Neuronal stem cell (in vitro differentiated cells): ENCODE measurements at regions not wholly inside any gene's neighbourhood (a gene's known extent, or its start where the extent isn't known, plus 50 kb on each side); places are given as distances from the start of the nearest gene placed in this dataset.

Experiments
- DNase-seq: peaks from one replicate; pipeline ENCODE4 v3.0.0-alpha.2; 2013; ENCODE audit warnings: low spot score
- H2AFZ ChIP-seq: one replicate; pipeline ENCODE4 v1.6.1; 2013; ENCODE audit warnings: mild to moderate bottlenecking, low read length, inconsistent platforms
- H2AK5ac ChIP-seq: 2 replicates; pipeline ENCODE4 v1.6.1; 2013; ENCODE audit warnings: low read depth, mild to moderate bottlenecking, inconsistent platforms, low read length, moderate library complexity, mixed read lengths
- H2BK120ac ChIP-seq: 2 replicates; pipeline ENCODE4 v1.6.1; 2013; ENCODE audit warnings: low read depth, mild to moderate bottlenecking, inconsistent platforms, low read length, moderate library complexity, mixed read lengths
- H2BK12ac ChIP-seq: one replicate; pipeline ENCODE4 v1.6.1; 2013; ENCODE audit warnings: low read length, inconsistent platforms
- H2BK15ac ChIP-seq: 2 replicates; pipeline ENCODE4 v1.6.1; 2013; ENCODE audit warnings: mild to moderate bottlenecking, low read length, inconsistent platforms, mixed read lengths
- H2BK5ac ChIP-seq: one replicate; pipeline ENCODE4 v1.6.1; 2013; ENCODE audit warnings: inconsistent platforms, mild to moderate bottlenecking, low read length, moderate library complexity
- H3K14ac ChIP-seq: one replicate; pipeline ENCODE4 v1.6.1; 2013; ENCODE audit warnings: low read length, inconsistent platforms
- H3K18ac ChIP-seq: 2 replicates; pipeline ENCODE4 v1.6.1; 2013; ENCODE audit warnings: low read length, inconsistent platforms
- H3K23ac ChIP-seq: 2 replicates; pipeline ENCODE4 v1.6.1; 2013; ENCODE audit warnings: low read depth, mild to moderate bottlenecking, mixed read lengths, low read length, inconsistent platforms; ENCODE audit not compliant: poor library complexity
- H3K27ac ChIP-seq: replicated peaks from 3 replicates; pipeline ENCODE4 v1.5.1; 2013; ENCODE audit warnings: low read length, inconsistent platforms
- H3K27me3 ChIP-seq, 3 experiments: 2 replicates each; pipeline ENCODE4 v1.6.1; 2013; ENCODE audit warnings: low read length in 3 of 3, mild to moderate bottlenecking in 2 of 3, inconsistent platforms in 1 of 3, low read depth in 1 of 3, mixed read lengths in 1 of 3, moderate library complexity in 1 of 3; ENCODE audit not compliant: control insufficient read depth in 3 of 3, insufficient read depth in 3 of 3
- H3K36me3 ChIP-seq, 2 donors: replicated peaks in 1 of 2; 2 replicates each; pipeline ENCODE4 v1.6.1; 2013; ENCODE audit warnings: low read length in 2 of 2; ENCODE audit not compliant: control insufficient read depth in 2 of 2, insufficient read depth in 2 of 2
- H3K4ac ChIP-seq: 2 replicates; pipeline ENCODE4 v1.6.1; 2013; ENCODE audit warnings: inconsistent platforms, mild to moderate bottlenecking, low read length, moderate library complexity
- H3K4me1 ChIP-seq, 2 donors: 1 replicate in 1 of 2; 2 replicates in 1 of 2; pipeline ENCODE4 v1.6.1; 2013; ENCODE audit warnings: low read length in 2 of 2, low read depth in 1 of 2; ENCODE audit not compliant: control insufficient read depth in 2 of 2, insufficient read depth in 1 of 2
- H3K4me2 ChIP-seq: one replicate; pipeline ENCODE4 v1.6.1; 2013; ENCODE audit warnings: mild to moderate bottlenecking, low read length, inconsistent platforms; ENCODE audit not compliant: insufficient read depth, poor library complexity, severe bottlenecking
- H3K4me3 ChIP-seq, 2 donors: 2 replicates each; pipeline ENCODE4 v1.5.1; 2013; ENCODE audit warnings: low read length in 2 of 2, mild to moderate bottlenecking in 2 of 2, inconsistent platforms in 1 of 2, moderate library complexity in 1 of 2
- H3K79me1 ChIP-seq: one replicate; pipeline ENCODE4 v1.6.1; 2013; ENCODE audit warnings: low read depth, mild to moderate bottlenecking, inconsistent platforms, low read length, moderate library complexity
- H3K9ac ChIP-seq: one replicate; pipeline ENCODE4 v1.6.1; 2013; ENCODE audit warnings: mild to moderate bottlenecking, low read depth, low read length, inconsistent platforms; ENCODE audit not compliant: poor library complexity
- H3K9me3 ChIP-seq, 2 donors: replicated peaks in 1 of 2; 2 replicates each; pipeline versions ENCODE3 to v1.6.1; 2013; ENCODE audit warnings: low read length in 2 of 2, mild to moderate bottlenecking in 2 of 2, inconsistent platforms in 1 of 2, low read depth in 1 of 2, mixed read lengths in 1 of 2, moderate library complexity in 1 of 2; ENCODE audit not compliant: control insufficient read depth in 2 of 2, insufficient read depth in 1 of 2
- H4K8ac ChIP-seq: one replicate; pipeline ENCODE4 v1.6.1; 2013; ENCODE audit warnings: low read depth, mild to moderate bottlenecking, inconsistent platforms, low read length, moderate library complexity
- H4K91ac ChIP-seq: one replicate; pipeline ENCODE4 v1.6.1; 2013; ENCODE audit warnings: low read length, low read depth, mild to moderate bottlenecking, inconsistent platforms; ENCODE audit not compliant: poor library complexity
- WGBS, 2 donors: extraction: QIAGEN DNeasy Blood & Tissue Kit; methylation state at CpG; one replicate each; pipeline ENCODE4 v1.1.7; 2013; ENCODE audit warnings: missing lambda C conversion rate in 2 of 2, mixed read lengths in 1 of 2; ENCODE audit not compliant: insufficient read length in 2 of 2, insufficient replicate concordance in 1 of 2; ENCODE audit errors: extremely low coverage in 2 of 2; 5-methylcytosine and 5-hydroxymethylcytosine counted together

DNA sequence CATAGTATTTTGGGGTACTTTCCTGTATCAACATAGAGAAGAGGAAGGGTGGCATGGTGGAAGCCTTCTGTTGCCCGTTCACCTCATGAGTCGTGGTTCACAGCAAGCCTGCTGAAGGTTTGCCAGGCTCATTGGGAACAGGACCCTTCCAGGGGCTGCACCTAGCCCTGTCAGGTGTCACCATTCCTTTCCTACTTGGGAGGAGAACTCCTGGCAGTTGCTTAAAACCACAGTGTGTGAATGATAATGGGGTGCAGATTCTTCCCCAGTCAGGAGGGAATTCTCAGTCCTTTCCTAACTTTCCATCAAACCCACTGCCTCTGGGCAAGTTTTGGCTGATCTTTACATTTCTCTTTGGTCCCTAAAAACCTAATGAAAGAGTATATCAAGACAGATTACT is 99.4 kb upstream of the CTNND2 start:
- Histone ChIP-seq H4K91ac (no peak overlapping the region), H2AFZ (no peak overlapping the region), H3K4ac (no peak overlapping the region), H3K36me3 (no peaks in the 10 kb centered on the region), H2AK5ac (no peak overlapping the region), H3K18ac (no peak overlapping the region), H3K79me1 (no peaks in the 10 kb centered on the region), H3K23ac (no peak overlapping the region), H2BK120ac (no peak overlapping the region), H3K9me3 (no peaks in the 10 kb centered on the region), H4K8ac (no peak overlapping the region), H3K14ac (no peak overlapping the region), H3K9ac (no peak overlapping the region), H3K4me2 (no peak overlapping the region), H2BK12ac (no peak overlapping the region), H3K27me3 (no peaks in the 10 kb centered on the region), H3K4me3 (no peak overlapping the region), H2BK5ac (no peak overlapping the region), H3K27ac (no peak overlapping the region), H3K4me1 (no peaks in the 10 kb centered on the region), H2BK15ac (no peak overlapping the region)
- no CpG with 5 or more reads among the region's 2 CpGs for WGBS, 2 donors
- no peak for DNase-seq

GRCh38 chr5:11998397-11998796 is 94.2 kb upstream of the CTNND2 start:
- Histone ChIP-seq H3K4ac (no peak overlapping the region), H3K4me1 (no peaks in the 10 kb centered on the region), H3K9ac (no peak overlapping the region), H2AFZ (no peak overlapping the region), H2BK15ac (no peak overlapping the region), H2BK5ac (no peak overlapping the region), H3K79me1 (no peaks in the 10 kb centered on the region), H3K27me3 (no peaks in the 10 kb centered on the region), H3K4me2 (no peak overlapping the region), H3K27ac (no peak overlapping the region), H2BK12ac (no peak overlapping the region), H3K9me3 (no peaks in the 10 kb centered on the region), H4K91ac (no peak overlapping the region), H3K36me3 (no peaks in the 10 kb centered on the region), H2BK120ac (no peak overlapping the region), H4K8ac (no peak overlapping the region), H3K18ac (no peak overlapping the region), H3K14ac (no peak overlapping the region), H2AK5ac (no peak overlapping the region), H3K23ac (no peak overlapping the region), H3K4me3 (no peak overlapping the region)
- DNase-seq, result no peak

DNA sequence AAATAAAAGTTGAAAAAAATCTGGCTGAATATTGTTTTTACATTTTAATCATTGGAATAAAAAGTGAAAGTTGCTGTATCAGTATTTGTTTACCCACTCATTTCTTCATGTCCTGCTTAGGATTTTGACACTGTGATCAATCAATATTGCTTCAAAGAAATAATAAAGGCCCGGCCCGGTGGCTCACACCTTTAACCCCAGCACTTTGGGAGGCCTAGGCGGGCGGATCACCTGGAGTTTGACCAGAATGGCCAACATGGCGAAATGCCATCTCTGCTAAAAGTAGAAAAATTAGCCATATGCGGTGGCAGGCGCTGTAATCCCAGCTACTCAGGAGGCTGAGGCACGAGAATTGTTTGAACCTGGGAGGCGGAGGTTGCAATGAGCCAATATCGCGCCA is 93.7 kb upstream of the CTNND2 start:
- peak overlapping the region; percentile 48 for H4K8ac ChIP-seq
- no peaks in the 10 kb centered on the region for H3K27me3 ChIP-seq
- H4K91ac ChIP-seq, result no peak overlapping the region
- H3K18ac ChIP-seq, result no peak overlapping the region
- no peak overlapping the region for H2BK5ac ChIP-seq
- no peak overlapping the region for H3K4me3 ChIP-seq
- H3K4ac ChIP-seq, result no peak overlapping the region
- no peak overlapping the region for H3K27ac ChIP-seq
- H3K9me3 ChIP-seq, result no peaks in the 10 kb centered on the region
- H2AFZ ChIP-seq, result no peak overlapping the region
- H3K23ac ChIP-seq, result no peak overlapping the region
- H3K36me3 ChIP-seq, result no peaks in the 10 kb centered on the region
- no peaks in the 10 kb centered on the region for H3K4me1 ChIP-seq
- H2BK120ac ChIP-seq, result no peak overlapping the region
- no peak overlapping the region for H3K4me2 ChIP-seq
- H2BK12ac ChIP-seq, result no peak overlapping the region
- no CpG with 5 or more reads among the region's 11 CpGs for WGBS, 2 donors
- H2BK15ac ChIP-seq, result no peak overlapping the region
- no peak overlapping the region for H3K14ac ChIP-seq
- no peak overlapping the region for H3K9ac ChIP-seq
- no peak overlapping the region for H2AK5ac ChIP-seq
- DNase-seq, result no peak
- no peaks in the 10 kb centered on the region for H3K79me1 ChIP-seq

- Histone ChIP-seq H2AFZ (no peak overlapping the region), H2BK120ac (no peak overlapping the region), H2BK15ac (no peak overlapping the region), H3K9me3 (no peaks in the 10 kb centered on the region), H3K4me1 (no peaks in the 10 kb centered on the region), H3K23ac (no peak overlapping the region), H3K4ac (no peak overlapping the region), H4K8ac (no peak overlapping the region), H3K79me1 (no peaks in the 10 kb centered on the region), H3K27ac (no peak overlapping the region), H3K4me3 (no peak overlapping the region), H4K91ac (no peak overlapping the region), H3K14ac (no peak overlapping the region), H3K9ac (no peak overlapping the region), H2BK12ac (no peak overlapping the region), H3K18ac (no peak overlapping the region), H3K4me2 (no peak overlapping the region), H3K36me3 (no peaks in the 10 kb centered on the region), H3K27me3 (no peaks in the 10 kb centered on the region), H2AK5ac (no peak overlapping the region), H2BK5ac (no peak overlapping the region)
- DNase-seq, result no peak
- no CpG with 5 or more reads among the region's 2 CpGs for WGBS, 2 donors
These were observed 88.3 kb upstream of the CTNND2 start for GRCh38 chr5:11992518-11992917.
